NCI-H345 (cell line): ENCODE measurements at regions not wholly inside any gene's neighbourhood (a gene's known extent, or its start where the extent isn't known, plus 50 kb on each side); places are given as distances from the start of the nearest gene placed in this dataset.
A peak's percentile ranks its signal among the peaks of the same experiment; 100 is the strongest.
"Not testable (repeated sequence)": the region's sequence is repeated elsewhere in the genome, so short reads cannot be mapped to it uniquely, and the experiment has no call there.

Experiments used
- DNase-seq: peaks from one replicate; lab custom pipeline; 2025; lab: John Stamatoyannopoulos, UW

GRCh38 chr1:76687307-76688175, 179.7 kb upstream of the ST6GALNAC5 start:
- DNase-seq, result no peak

- no peak for DNase-seq
Observed at GRCh38 chr1:76690766-76691165, 176.5 kb upstream of the ST6GALNAC5 start.

- DNase-seq, result no peak
Observed at GRCh38 chr1:76695535-76695934, 171.7 kb upstream of the ST6GALNAC5 start.

- DNase-seq, result no peak
Observed at GRCh38 chr1:76697361-76697760, 169.9 kb upstream of the ST6GALNAC5 start.

- DNase-seq, result not testable (repeated sequence)
Observed at GRCh38 chr1:76699646-76700045, 167.6 kb upstream of the ST6GALNAC5 start.

GRCh38 chr1:76700200-76700599, 167.1 kb upstream of the ST6GALNAC5 start:
- DNase-seq, result not testable (repeated sequence)

- DNase-seq, result no peak
Observed at GRCh38 chr1:76705560-76705959, 161.7 kb upstream of the ST6GALNAC5 start.

GRCh38 chr1:76713535-76713934, 153.7 kb upstream of the ST6GALNAC5 start:
- no peak for DNase-seq

GRCh38 chr1:76715474-76715873, 151.8 kb upstream of the ST6GALNAC5 start:
- no peak for DNase-seq

GRCh38 chr1:76723949-76724348, 143.3 kb upstream of the ST6GALNAC5 start:
- no peak for DNase-seq

GRCh38 chr1:76724816-76725215, 142.5 kb upstream of the ST6GALNAC5 start:
- no peak for DNase-seq

GRCh38 chr1:76725864-76726619, 141.2 kb upstream of the ST6GALNAC5 start:
- DNase-seq, result peak; percentile 19

- DNase-seq, result no peak
Observed at GRCh38 chr1:76727520-76727919, 139.8 kb upstream of the ST6GALNAC5 start.

GRCh38 chr1:76729142-76729541, 138.1 kb upstream of the ST6GALNAC5 start:
- no peak for DNase-seq

GRCh38 chr1:76730027-76730426, 137.3 kb upstream of the ST6GALNAC5 start:
- DNase-seq, result no peak

GRCh38 chr1:76738355-76738754, 128.9 kb upstream of the ST6GALNAC5 start:
- DNase-seq, result not testable (repeated sequence)

- DNase-seq, result not testable (repeated sequence)
Observed at GRCh38 chr1:76740956-76741355, 126.3 kb upstream of the ST6GALNAC5 start.

GRCh38 chr1:76744989-76745388, 122.3 kb upstream of the ST6GALNAC5 start:
- no peak for DNase-seq

- DNase-seq, result no peak
Observed at GRCh38 chr1:76746206-76746605, 121.1 kb upstream of the ST6GALNAC5 start.

GRCh38 chr1:76754730-76755129, 112.5 kb upstream of the ST6GALNAC5 start:
- DNase-seq, result no peak

GRCh38 chr1:76759171-76759860, 108.0 kb upstream of the ST6GALNAC5 start:
- no peak for DNase-seq

- peak; percentile 77 for DNase-seq
Observed at GRCh38 chr1:76759950-76760349, 107.3 kb upstream of the ST6GALNAC5 start.
